ENCODE measurements at regions not wholly inside any gene's neighbourhood (a gene's known extent, or its start where the extent isn't known, plus 50 kb on each side); places are given as distances from the start of the nearest gene placed in this dataset.

DNA sequence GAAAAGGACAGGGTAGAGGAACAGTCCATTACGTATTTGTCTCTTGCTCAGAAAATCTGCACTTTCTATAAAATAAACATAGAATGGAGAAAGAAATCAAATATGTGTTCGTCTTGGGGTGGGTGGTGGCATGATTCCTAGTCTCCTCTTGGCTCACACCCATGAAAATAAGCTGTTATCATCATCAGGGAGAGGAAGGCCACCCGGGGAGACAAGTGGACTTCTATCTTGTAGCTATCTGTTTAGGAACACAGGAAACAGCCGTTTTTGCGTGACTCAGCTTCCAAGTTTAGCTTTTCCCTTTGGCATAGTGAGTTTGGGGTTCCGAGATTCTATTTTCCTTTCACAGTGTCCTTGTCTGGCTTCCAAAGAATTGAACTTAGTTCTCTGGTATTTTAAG lies 622.3 kb downstream of the PTPRU start:
- TF ChIP-seq POLR2A (IDR thresholded peaks at IDR 0.05) (no peak), POLR2AphosphoS5 (IDR thresholded peaks at IDR 0.05) (no peak), CTCF (IDR thresholded peaks at IDR 0.05) (no peak)
